Endothelial cell of umbilical vein (primary cell): ENCODE measurements at regions not wholly inside any gene's neighbourhood (a gene's known extent, or its start where the extent isn't known, plus 50 kb on each side); places are given as distances from the start of the nearest gene placed in this dataset.

Experiments
- BruUV-seq: library from RNA; stranded (reverse); fragments of 400-500 nt; replicated peaks from 2 replicates; lab custom pipeline; 2021; lab: Mats Ljungman, UMichigan
- CTCF ChIA-PET: fragments of 300-600, 350-600 bp; sonication (Branson Sonifier 250); formaldehyde crosslinking; loops from one replicate; lab custom pipeline; 2021; ENCODE audit warnings: antibody characterized with exemption, inconsistent platforms; lab: Charles Lee
- POLR2A ChIA-PET: fragments of 300-600, 350-600 bp; sonication (Branson Sonifier 250); formaldehyde crosslinking; loops from one replicate; lab custom pipeline; 2021; ENCODE audit warnings: antibody characterized with exemption, inconsistent platforms; lab: Charles Lee
- DNase-seq: peaks from one replicate; pipeline ENCODE4 v3.0.0-alpha.2; 2011; ENCODE audit warnings: low read depth, low spot score
- FAIRE-seq: peaks from 2 replicates; lab custom pipeline; 2011; peaks lifted over from hg19 to GRCh38; lab: Jason Lieb, UNC
- H2AFZ ChIP-seq: 2 replicates; pipeline ENCODE4 v1.6.0; 2012; ENCODE audit warnings: low read depth, low read length, control low read depth, inconsistent platforms
- H3K27ac ChIP-seq: 2 replicates; pipeline ENCODE4 v1.5.1; 2011; ENCODE audit warnings: low read depth, mild to moderate bottlenecking, control low read depth, low read length, moderate library complexity; ENCODE audit not compliant: insufficient read depth
- H3K27me3 ChIP-seq, 2 experiments: 2 replicates each; pipeline versions ENCODE4 v1.6.0 to v1.6.1; 2011; ENCODE audit warnings: low read length in 2 of 2, mixed read lengths in 1 of 2; ENCODE audit not compliant: control insufficient read depth in 2 of 2, insufficient read depth in 2 of 2
- H3K36me3 ChIP-seq, 2 experiments: 2 replicates in 1 of 2; 3 replicates in 1 of 2; pipeline ENCODE4 v1.5.1; 2011; ENCODE audit warnings: low read length in 2 of 2, mild to moderate bottlenecking in 1 of 2, moderate library complexity in 1 of 2; ENCODE audit not compliant: control insufficient read depth in 2 of 2, insufficient read depth in 2 of 2; ENCODE audit errors: extremely low read depth in 1 of 2
- H3K4me1 ChIP-seq: 3 replicates; pipeline ENCODE4 v1.5.1; 2011; ENCODE audit warnings: mild to moderate bottlenecking, low read length; ENCODE audit not compliant: control insufficient read depth, insufficient read depth; ENCODE audit errors: extremely low read depth
- H3K4me2 ChIP-seq: 2 replicates; pipeline ENCODE4 v1.6.1; 2011; ENCODE audit warnings: low read length, control low read depth, mixed read lengths; ENCODE audit not compliant: insufficient read depth
- H3K4me3 ChIP-seq, 3 experiments: fragments of 200-600 bp in 1 of 3; sonication (generic), shearing (Covaris generic) in 1 of 3; replicated peaks in 1 of 3; 2 replicates each; pipeline ENCODE4 v1.5.1; 2011 to 2016; ENCODE audit warnings: control low read depth in 3 of 3, low read length in 3 of 3, mild to moderate bottlenecking in 2 of 3, inconsistent platforms in 1 of 3, low read depth in 1 of 3, moderate library complexity in 1 of 3; ENCODE audit not compliant: insufficient read depth in 1 of 3
- H3K79me2 ChIP-seq: 2 replicates; pipeline ENCODE4 v1.6.0; 2012; ENCODE audit warnings: low read length, inconsistent platforms; ENCODE audit not compliant: control insufficient read depth, insufficient read depth
- H3K9ac ChIP-seq: replicated peaks from 2 replicates; pipeline ENCODE3; 2011; ENCODE audit warnings: low read length, control low read depth; ENCODE audit not compliant: insufficient read depth; ENCODE audit errors: extremely low read depth
- H3K9me1 ChIP-seq: replicated peaks from 3 replicates; pipeline ENCODE4 v1.6.0; 2011; ENCODE audit warnings: mild to moderate bottlenecking, low read length; ENCODE audit not compliant: control insufficient read depth, insufficient read depth; ENCODE audit errors: extremely low read depth
- H3K9me3 ChIP-seq: replicated peaks from 2 replicates; pipeline ENCODE4 v1.5.1; 2012; ENCODE audit warnings: low read length, inconsistent platforms; ENCODE audit not compliant: control insufficient read depth, insufficient read depth
- H4K20me1 ChIP-seq: replicated peaks from 2 replicates; pipeline ENCODE3; 2011; ENCODE audit warnings: mild to moderate bottlenecking, low read length; ENCODE audit not compliant: control insufficient read depth, insufficient read depth; ENCODE audit errors: extremely low read depth
- CTCF ChIP-seq, 2 donors: IDR thresholded peaks; 1 replicate in 1 of 2; 2 replicates in 1 of 2; pipeline ENCODE4 v1.5.1; 2011; ENCODE audit warnings: low read length in 2 of 2, mild to moderate bottlenecking in 2 of 2, moderate library complexity in 2 of 2, control low read depth in 1 of 2, inconsistent platforms in 1 of 2, low read depth in 1 of 2; ENCODE audit not compliant: insufficient read depth in 1 of 2; ENCODE audit errors: extremely low read depth in 1 of 2
- EZH2 ChIP-seq: IDR thresholded peaks from 2 replicates; pipeline ENCODE4 v1.6.1; 2012; ENCODE audit warnings: borderline replicate concordance, low read depth, mild to moderate bottlenecking, moderate library complexity, low read length, inconsistent platforms; ENCODE audit not compliant: severe bottlenecking
- FOS ChIP-seq: IDR thresholded peaks from 2 replicates; pipeline ENCODE4 v1.6.1; 2011; ENCODE audit warnings: mild to moderate bottlenecking, low read length, moderate library complexity, borderline replicate concordance; ENCODE audit not compliant: insufficient read depth
- GATA2 ChIP-seq: IDR thresholded peaks from 2 replicates; pipeline ENCODE4 v1.7.0; 2011; ENCODE audit warnings: low read depth, mild to moderate bottlenecking, moderate library complexity, mixed read lengths, low read length; ENCODE audit not compliant: insufficient read length, insufficient read depth
- JUN ChIP-seq: IDR thresholded peaks from 2 replicates; pipeline ENCODE4 v1.6.1; 2011; ENCODE audit warnings: borderline replicate concordance, low read depth; ENCODE audit not compliant: insufficient read length, insufficient read depth
- MAX ChIP-seq: IDR thresholded peaks from 2 replicates; pipeline ENCODE4 v1.6.1; 2011; ENCODE audit not compliant: insufficient read depth, insufficient read length
- MYC ChIP-seq: IDR thresholded peaks from one replicate; pipeline ENCODE4 v1.6.1; 2011; ENCODE audit warnings: mild to moderate bottlenecking, low read depth, low read length
- POLR2A ChIP-seq: IDR thresholded peaks from 2 replicates; pipeline ENCODE4 v1.6.1; 2012; ENCODE audit warnings: low read depth, mild to moderate bottlenecking, control low read depth, low read length
- POLR2AphosphoS5 ChIP-seq: IDR thresholded peaks from 2 replicates; pipeline ENCODE4 v1.6.1; 2012; ENCODE audit warnings: low read depth, mild to moderate bottlenecking, control low read depth, low read length, moderate library complexity; ENCODE audit not compliant: insufficient read depth
- dilution Hi-C: fragments of 300-500 bp; cut with MboI; formaldehyde crosslinking; loops from one replicate; pipeline ENCODE4 v1.15.0; 2019; ENCODE audit warnings: low sequenced_read_pairs; ENCODE audit not compliant: extremely low pct_ligation_motif_present
- intact Hi-C: fragments of 100-400 bp; cut with micrococcal nuclease; formaldehyde crosslinking; loops from one replicate; pipeline ENCODE4 v1.10.0; 2022

GRCh38 chr10:33720161-33720560 is 385.7 kb upstream of the NRP1 start:
- BruUV-seq: no TSS peak
- no peak overlapping the region for H3K27ac ChIP-seq
- FAIRE-seq (no peak), DNase-seq (no peak)
- no peak overlapping the region for H3K9ac ChIP-seq
- no peaks in the 10 kb centered on the region for H3K27me3 ChIP-seq
- H3K9me3 ChIP-seq: no peaks in the 10 kb centered on the region
- no peak for TF ChIP-seq GATA2
- no peak for TF ChIP-seq JUN
- TF ChIP-seq FOS: no peak
- ChIA-PET CTCF (no interaction called here), POLR2A (no interaction called here)
- no peak overlapping the region for H3K4me3 ChIP-seq
- H4K20me1 ChIP-seq: no peaks in the 10 kb centered on the region
- no peak overlapping the region for H3K4me2 ChIP-seq
- dilution Hi-C loops: no loop called here
- no peak overlapping the region for H2AFZ ChIP-seq
- H3K36me3 ChIP-seq: no peaks in the 10 kb centered on the region
- H3K79me2 ChIP-seq: no peaks in the 10 kb centered on the region
- H3K9me1 ChIP-seq: no peaks in the 10 kb centered on the region
- peaks cover 26% of the 10 kb centered on the region for H3K4me1 ChIP-seq
- intact Hi-C loops: no loop called here

- no peak overlapping the region for H3K9ac ChIP-seq
- no peak overlapping the region for H3K27ac ChIP-seq
- TF ChIP-seq MAX (no peak), POLR2A (no peak), GATA2 (no peak), FOS (no peak), EZH2 (no peak), CTCF (IDR thresholded peaks at IDR 0.05; ENCODE audit: extremely low read depth in 1 of 2, insufficient read depth in 1 of 2, low read depth in 1 of 2, low read length in 2 of 2) (no peak), MYC (no peak), JUN (no peak), POLR2AphosphoS5 (no peak)
- H2AFZ ChIP-seq: peak overlapping the region; percentile 6
- no peaks in the 10 kb centered on the region for H3K79me2 ChIP-seq
- no peaks in the 10 kb centered on the region for H3K9me1 ChIP-seq
- H3K36me3 ChIP-seq: no peaks in the 10 kb centered on the region
- FAIRE-seq (peak; percentile 42), DNase-seq (peak; percentile 60)
- ChIA-PET CTCF (interaction anchor here (1.0 kb wide), 1 partner anchor 384 kb away, joined by 5 read pairs; no protein-coding TSS in a partner anchor), POLR2A (no interaction called here)
- H3K4me3 ChIP-seq: no peak overlapping the region
- H3K4me1 ChIP-seq: peaks cover 26% of the 10 kb centered on the region
- no peaks in the 10 kb centered on the region for H3K9me3 ChIP-seq
- intact Hi-C loops (no loop called here), dilution Hi-C loops (no loop called here)
- H4K20me1 ChIP-seq: no peaks in the 10 kb centered on the region
- no peaks in the 10 kb centered on the region for H3K27me3 ChIP-seq
- H3K4me2 ChIP-seq: peak overlapping the region; percentile 38
- no TSS peak for BruUV-seq
Observed at GRCh38 chr10:33719005-33719703, 384.7 kb upstream of the NRP1 start.
